ENCODE measurements at regions not wholly inside any gene's neighbourhood (a gene's known extent, or its start where the extent isn't known, plus 50 kb on each side); places are given as distances from the start of the nearest gene placed in this dataset.

GRCh38 chr16:74232806-74233465, 63.7 kb upstream of the PSMD7 start:
- DNase-seq = no peak

DNA sequence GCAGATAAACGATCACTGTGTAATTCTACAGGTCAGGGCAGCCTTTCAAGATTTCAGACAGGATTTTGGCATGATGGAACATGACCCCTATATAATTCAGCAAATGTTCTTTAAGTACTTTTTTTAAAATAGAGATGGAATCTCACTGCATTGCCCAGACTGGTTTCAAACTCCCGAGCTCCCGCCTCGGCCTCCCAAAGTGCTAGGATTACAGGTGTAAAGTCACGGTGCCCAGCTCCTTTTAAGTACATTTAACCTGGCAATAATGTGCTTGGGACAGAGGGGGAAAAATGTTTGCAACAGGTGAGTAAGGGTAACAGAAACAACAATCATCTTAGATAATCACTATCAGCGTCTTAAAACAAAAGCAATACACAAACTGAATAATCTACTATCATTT, 66.5 kb upstream of the PSMD7 start:
- DNase-seq = no peak

GRCh38 chr16:74226338-74226954, 70.2 kb upstream of the PSMD7 start:
- no peak for DNase-seq

GRCh38 chr16:74224828-74225612, 71.6 kb upstream of the PSMD7 start:
- no peak for DNase-seq

GRCh38 chr16:74221828-74222227, 74.8 kb upstream of the PSMD7 start:
- no peak for DNase-seq

DNA sequence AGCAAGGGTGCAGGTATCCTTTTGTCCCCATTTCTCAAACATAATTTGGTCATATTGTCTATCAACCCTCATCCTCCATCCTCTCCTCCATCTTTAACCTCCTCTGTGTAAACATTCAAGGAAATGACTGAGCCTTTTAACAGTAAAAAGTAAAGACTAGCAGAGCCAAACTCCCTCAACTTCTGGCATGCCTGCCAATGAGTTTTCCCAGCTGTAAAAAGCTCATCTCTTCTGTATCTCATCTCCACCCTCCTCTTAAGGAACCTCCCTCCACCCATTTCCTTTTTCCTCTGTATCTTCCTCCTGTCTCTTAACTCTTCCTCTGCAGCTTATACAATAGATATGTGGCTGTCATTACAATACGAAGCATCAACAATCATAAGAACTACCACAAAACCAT, 76.9 kb upstream of the PSMD7 start:
- no peak for DNase-seq

DNA sequence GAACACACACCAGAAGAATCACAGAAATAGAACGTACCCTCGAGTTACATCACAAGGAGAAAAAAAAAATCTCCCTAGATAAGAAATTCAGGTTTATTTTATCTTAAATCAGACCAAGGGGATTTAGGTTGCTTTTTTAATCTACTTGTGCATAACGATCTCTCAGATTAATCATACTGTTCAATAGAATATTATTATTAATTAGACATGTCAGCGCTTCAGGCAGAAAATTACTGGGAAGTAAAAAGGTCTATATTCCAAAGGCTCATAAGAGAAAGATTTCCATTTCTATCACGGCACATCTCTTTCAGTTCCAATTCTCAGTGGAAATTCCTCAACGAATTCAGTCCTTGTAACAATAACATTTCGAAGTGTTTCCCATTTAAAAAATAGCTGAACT, 77.7 kb upstream of the PSMD7 start:
- no peak for DNase-seq

- DNase-seq = no peak
These were observed 80.3 kb upstream of the PSMD7 start for GRCh38 chr16:74216319-74216718.

- no peak for DNase-seq
These were observed 81.4 kb upstream of the PSMD7 start for GRCh38 chr16:74215249-74215648.

GRCh38 chr16:74213372-74213771, 83.2 kb upstream of the PSMD7 start:
- DNase-seq = no peak

- DNase-seq = no peak
These were observed 86.4 kb upstream of the PSMD7 start for GRCh38 chr16:74210245-74210644.

DNA sequence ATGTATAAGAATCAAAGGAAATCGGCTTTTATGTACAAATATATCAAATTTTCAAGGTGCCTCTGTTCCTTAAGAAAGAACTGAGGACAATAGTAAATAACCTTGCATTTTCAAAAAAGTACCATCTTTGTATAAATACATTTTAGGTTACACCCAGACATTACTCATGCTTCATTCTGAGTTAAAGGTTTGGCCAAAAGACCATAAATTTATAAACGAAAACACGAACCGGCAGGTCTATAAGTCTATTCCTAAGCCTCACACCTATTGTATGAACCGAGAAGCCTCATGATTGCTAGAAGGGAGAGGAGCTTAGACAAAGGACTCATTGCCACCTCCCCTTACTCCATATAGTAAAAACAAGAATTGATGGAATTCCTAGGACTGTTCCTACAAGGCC, 94.6 kb upstream of the PSMD7 start:
- DNase-seq = no peak

DNA sequence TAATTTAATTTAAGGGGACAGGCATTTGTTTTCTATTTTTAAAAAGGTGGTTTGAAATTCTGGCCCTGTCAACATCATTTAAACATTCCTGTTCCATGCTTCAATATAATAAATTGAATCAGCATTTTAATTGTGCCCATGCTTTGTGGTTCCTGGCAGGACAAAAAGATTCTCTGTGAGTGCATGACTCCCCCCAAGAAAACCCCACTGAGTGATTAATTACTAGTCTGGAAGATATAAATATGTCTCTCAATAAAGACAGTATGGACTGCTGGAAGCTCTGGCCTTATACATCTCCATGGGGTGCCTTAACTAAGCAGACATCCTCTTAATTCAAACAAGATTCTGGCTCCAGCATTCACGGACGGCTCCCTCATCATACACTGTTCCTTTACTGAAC, 95.0 kb upstream of the PSMD7 start:
- peak; percentile 61 for DNase-seq

DNA sequence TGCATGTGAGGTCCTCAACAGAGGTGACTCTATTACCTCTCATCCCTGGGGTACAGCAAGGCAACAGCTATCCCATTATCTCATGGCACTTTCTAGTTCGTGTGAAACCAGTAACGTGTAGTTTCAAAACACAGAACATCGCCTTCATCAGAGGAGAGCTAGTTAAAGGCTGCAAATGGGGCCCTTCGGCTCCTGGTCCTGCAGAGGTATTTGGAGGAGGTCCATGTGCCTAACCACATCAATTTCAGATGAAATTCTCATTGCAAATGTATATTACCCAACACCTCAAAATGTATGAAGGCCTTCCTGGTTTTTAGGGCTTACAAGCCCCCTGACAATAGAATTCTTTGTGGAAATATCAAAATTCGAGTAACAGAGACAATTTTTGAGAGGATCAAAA, 95.7 kb upstream of the PSMD7 start:
- no peak for DNase-seq

- no peak for DNase-seq
These were observed 96.8 kb upstream of the PSMD7 start for GRCh38 chr16:74199842-74200124.

- DNase-seq = no peak
These were observed 97.4 kb upstream of the PSMD7 start for GRCh38 chr16:74199066-74199841.

DNA sequence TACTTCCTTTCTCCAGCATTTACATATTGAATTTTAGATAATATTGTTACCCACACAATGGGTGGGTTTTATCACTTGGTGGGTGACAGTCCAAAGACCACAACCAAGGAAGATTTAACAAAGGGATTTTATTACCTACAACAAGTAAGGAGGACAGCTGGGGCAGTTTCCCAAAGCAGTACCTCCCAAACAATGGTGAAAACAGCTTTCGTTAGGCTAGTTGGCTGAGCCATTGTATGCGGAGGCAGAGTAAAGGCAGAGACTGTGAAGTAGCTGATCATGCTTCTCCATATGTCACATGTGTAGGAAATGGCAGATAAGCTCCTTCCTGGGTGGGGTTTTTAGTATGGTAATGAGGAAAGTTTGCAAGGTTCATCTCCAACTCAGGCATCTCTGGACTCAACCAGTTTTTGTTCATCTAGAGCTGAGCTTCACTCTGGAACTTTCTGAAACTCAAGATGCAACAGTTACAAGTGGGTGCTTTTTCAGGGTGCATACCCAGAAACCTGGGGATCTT, 104.3 kb upstream of the PSMD7 start:
- no peak for DNase-seq

- no peak for DNase-seq
These were observed 106.3 kb upstream of the PSMD7 start for GRCh38 chr16:74190292-74190691.

- DNase-seq = no peak
These were observed 107.8 kb upstream of the PSMD7 start for GRCh38 chr16:74188856-74189255.

- peak; percentile 57 for DNase-seq
These were observed 110.0 kb upstream of the PSMD7 start for GRCh38 chr16:74186561-74186971.

DNA sequence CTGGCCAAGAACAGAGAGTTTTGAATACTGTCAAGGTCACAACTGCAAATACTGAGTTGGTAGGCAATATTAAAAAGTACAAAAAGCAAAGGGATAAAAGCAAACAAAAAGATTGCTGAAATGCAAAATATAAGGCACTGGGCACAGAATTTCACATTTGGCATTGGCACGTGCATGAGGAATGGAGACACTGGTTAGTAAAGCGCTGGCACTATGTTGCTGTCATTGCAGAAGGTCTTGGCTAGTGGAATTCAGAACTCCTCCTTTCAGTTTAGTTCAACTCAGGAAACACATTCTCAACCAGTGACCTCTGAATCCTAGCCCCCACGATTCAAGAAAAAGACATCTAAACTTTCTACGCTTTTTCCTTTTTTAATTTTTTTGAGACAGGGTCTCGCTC, 111.8 kb upstream of the PSMD7 start:
- DNase-seq = no peak

DNA sequence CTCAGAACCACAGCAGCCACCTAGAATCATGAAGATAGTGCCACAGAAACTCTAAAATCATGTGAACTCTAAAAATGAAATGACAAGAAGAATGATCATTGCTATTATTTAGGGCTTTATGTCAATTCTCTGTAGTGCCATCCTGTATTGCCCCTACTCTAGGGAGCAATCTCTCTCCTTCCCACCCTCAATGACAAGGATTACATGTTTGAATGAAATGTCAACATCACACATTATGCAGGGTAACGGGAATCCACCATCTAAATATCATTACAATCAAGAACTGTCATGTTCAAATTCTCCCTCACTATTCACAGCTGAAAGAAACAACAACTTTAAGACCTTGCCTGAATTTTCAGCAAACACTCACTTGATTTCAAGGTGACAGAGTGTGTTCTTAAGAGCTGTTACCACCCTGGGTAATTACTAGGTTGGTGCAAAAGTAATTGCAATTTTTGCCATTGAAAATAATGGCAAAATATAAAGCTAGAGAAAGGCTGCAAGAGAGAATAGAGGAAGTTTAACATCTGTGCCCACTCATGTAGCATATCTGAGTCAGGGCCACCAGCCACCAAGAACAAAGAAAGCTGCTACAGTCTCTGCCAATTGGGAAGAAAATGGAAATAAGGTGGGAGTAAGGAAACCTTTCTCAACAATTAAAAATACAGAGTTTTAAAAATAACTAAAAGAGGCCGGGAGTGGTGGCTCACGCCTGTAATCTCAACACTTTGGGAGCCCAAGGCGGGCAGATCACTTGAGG, 112.8 kb upstream of the PSMD7 start:
- DNase-seq = no peak
